ENCODE measurements at regions not wholly inside any gene's neighbourhood (a gene's known extent, or its start where the extent isn't known, plus 50 kb on each side); places are given as distances from the start of the nearest gene placed in this dataset.

- Histone ChIP-seq H3K4me1 (no peaks in the 10 kb centered on the region), H3K27ac (no peak overlapping the region), H3K27me3 (no peaks in the 10 kb centered on the region), H3K9me3 (peaks cover 0 to 18% of the 10 kb centered on the region in 2 donors), H3K36me3 (no peaks in the 10 kb centered on the region), H3K4me3 (no peak overlapping the region)
- intact Hi-C loops (cut with DNase I): no loop called here
- peak in 1 of 4 donors; percentile 51 for DNase-seq
- no peak for ATAC-seq
- no peak for TF ChIP-seq CTCF (IDR thresholded peaks at IDR 0.05)
These were observed 271.3 kb upstream of the BTBD3 start for GRCh38 chr20:11646359-11646758.

GRCh38 chr20:11650566-11650965 lies 267.1 kb upstream of the BTBD3 start:
- Histone ChIP-seq H3K27me3 (no peaks in the 10 kb centered on the region), H3K9me3 (peaks cover 0 to 18% of the 10 kb centered on the region in 2 donors), H3K4me3 (no peak overlapping the region), H3K36me3 (no peaks in the 10 kb centered on the region), H3K27ac (no peak overlapping the region), H3K4me1 (no peaks in the 10 kb centered on the region)
- ATAC-seq (no peak), DNase-seq (no peak)
- no peak for TF ChIP-seq CTCF (IDR thresholded peaks at IDR 0.05)
- intact Hi-C loops (cut with DNase I): no loop called here

GRCh38 chr20:11651138-11651537 lies 266.6 kb upstream of the BTBD3 start:
- H3K36me3 ChIP-seq: no peaks in the 10 kb centered on the region
- DNase-seq (no peak), ATAC-seq (no peak)
- H3K27me3 ChIP-seq: no peaks in the 10 kb centered on the region
- no peaks in the 10 kb centered on the region for H3K4me1 ChIP-seq
- TF ChIP-seq CTCF (IDR thresholded peaks at IDR 0.05): no peak
- peaks cover 0 to 17% of the 10 kb centered on the region in 2 donors for H3K9me3 ChIP-seq
- H3K27ac ChIP-seq: no peak overlapping the region
- intact Hi-C loops (cut with DNase I): no loop called here
- no peak overlapping the region for H3K4me3 ChIP-seq

GRCh38 chr20:11651647-11652046 lies 266.0 kb upstream of the BTBD3 start:
- Histone ChIP-seq H3K27me3 (no peaks in the 10 kb centered on the region), H3K27ac (no peak overlapping the region), H3K4me3 (no peak overlapping the region), H3K9me3 (peaks cover 0 to 12% of the 10 kb centered on the region in 2 donors), H3K4me1 (no peaks in the 10 kb centered on the region), H3K36me3 (no peaks in the 10 kb centered on the region)
- ATAC-seq: no peak
- DNase-seq: no peak
- intact Hi-C loops (cut with DNase I): no loop called here
- TF ChIP-seq CTCF (IDR thresholded peaks at IDR 0.05): no peak

GRCh38 chr20:11652128-11652527 lies 265.6 kb upstream of the BTBD3 start:
- intact Hi-C loops (cut with DNase I): no loop called here
- Histone ChIP-seq H3K36me3 (no peaks in the 10 kb centered on the region), H3K27me3 (no peaks in the 10 kb centered on the region), H3K27ac (no peak overlapping the region), H3K4me1 (no peaks in the 10 kb centered on the region), H3K9me3 (peaks cover 0 to 7% of the 10 kb centered on the region in 2 donors), H3K4me3 (no peak overlapping the region)
- TF ChIP-seq CTCF (IDR thresholded peaks at IDR 0.05): no peak
- DNase-seq (no peak), ATAC-seq (no peak)
